A549 (cell line): ENCODE measurements at regions not wholly inside any gene's neighbourhood (a gene's known extent, or its start where the extent isn't known, plus 50 kb on each side); places are given as distances from the start of the nearest gene placed in this dataset.
A peak's percentile ranks its signal among the peaks of the same experiment; 100 is the strongest.

Experiments
- ATAC-seq, 2 experiments: fragments of 200-7000 bp in 1 of 2; fragments of >200 bp in 1 of 2; cut with Nextera tagmentation in 1 of 2; cut with Tn5 transposase in 1 of 2; 3 replicates each; pipeline versions ENCODE4 v1.8.0 to v1.9.1; 2018 to 2020; ENCODE audit warnings: mild to moderate bottlenecking in 1 of 2, moderate library complexity in 1 of 2
- CTCF ChIA-PET: fragments of 300-600 bp; sonication (Branson Sonifier 250); formaldehyde crosslinking; extraction: SDS; loops from one replicate; lab custom pipeline; 2021; ENCODE audit warnings: antibody characterized with exemption, inconsistent platforms; lab: Yijun Ruan, JAX
- POLR2A ChIA-PET: fragments of 350-600 bp; formaldehyde crosslinking; extraction: SDS; loops from one replicate; lab custom pipeline; 2021; ENCODE audit warnings: antibody characterized with exemption, inconsistent platforms; lab: Yijun Ruan, JAX
- DNase-seq, 2 experiments: peaks; one replicate each; pipeline versions ENCODE4 v3.0.0 to v3.0.0-alpha.2; 2011 to 2016; ENCODE audit warnings: low read depth in 1 of 2, low spot score in 1 of 2
- FAIRE-seq: peaks from 2 replicates; lab custom pipeline; 2011; peaks lifted over from hg19 to GRCh38; lab: Jason Lieb, UNC
- H3K27ac ChIP-seq, 2 experiments: fragments of >200 bp; sonication (Bioruptor Twin); formaldehyde crosslinking; 3 replicates each; pipeline ENCODE4 v1.5.1; 2016 to 2017
- H3K4me1 ChIP-seq: fragments of >200 bp; sonication (Bioruptor Twin); formaldehyde crosslinking; 3 replicates; pipeline ENCODE4 v1.6.1; 2016
- H3K4me2 ChIP-seq: fragments of >200 bp; sonication (Bioruptor Twin); formaldehyde crosslinking; 3 replicates; pipeline ENCODE4 v1.6.1; 2016
- H3K4me3 ChIP-seq: fragments of >200 bp; sonication (Bioruptor Twin); formaldehyde crosslinking; 3 replicates; pipeline ENCODE4 v1.5.1; 2016
- H3K9me3 ChIP-seq: fragments of >200 bp; sonication (Bioruptor Twin); formaldehyde crosslinking; 3 replicates; pipeline ENCODE4 v1.6.1; 2016
- CHD4 ChIP-seq: fragments of 200-600 bp; sonication (generic); IDR thresholded peaks from 2 replicates; pipeline ENCODE4 v1.6.1; 2016; ENCODE audit warnings: antibody characterized with exemption, mild to moderate bottlenecking, borderline replicate concordance
- EHMT2 ChIP-seq: fragments of 200-600 bp; sonication (generic); IDR thresholded peaks from 2 replicates; pipeline ENCODE4 v1.6.1; 2016; ENCODE audit warnings: antibody characterized with exemption, low read depth, mild to moderate bottlenecking, moderate library complexity
- ELK1 ChIP-seq: fragments of 150-350 bp; IDR thresholded peaks from 2 replicates; pipeline ENCODE4 v1.6.1; 2014; ENCODE audit warnings: low read depth, mild to moderate bottlenecking, low read length
- ESRRA ChIP-seq: fragments of 150-350 bp; IDR thresholded peaks from 2 replicates; pipeline ENCODE4 v1.6.1; 2014; ENCODE audit warnings: mild to moderate bottlenecking, low read length, borderline replicate concordance
- FOXS1 ChIP-seq: fragments of 250-450 bp; sonication (Bioruptor Pico); IDR thresholded peaks from 2 replicates; pipeline ENCODE4 v1.5.0; 2020; ENCODE audit warnings: mild to moderate bottlenecking, moderate library complexity
- HDAC2 ChIP-seq: fragments of 200-600 bp; sonication (generic); IDR thresholded peaks from 2 replicates; pipeline ENCODE4 v1.6.1; 2016
- HEYL ChIP-seq: fragments of 250-450 bp; sonication (Bioruptor Pico); IDR thresholded peaks from 2 replicates; pipeline ENCODE4 v1.8.0; 2021; ENCODE audit warnings: mild to moderate bottlenecking, moderate library complexity
- HOXA7 ChIP-seq: fragments of 250-450 bp; sonication (Bioruptor Pico); IDR thresholded peaks from 2 replicates; pipeline ENCODE4 v1.5.0; 2020; ENCODE audit warnings: mild to moderate bottlenecking, moderate library complexity
- JUN ChIP-seq, 2 experiments: fragments of >200 bp; sonication (Bioruptor Twin); formaldehyde crosslinking; IDR thresholded peaks; 2 replicates in 1 of 2; 3 replicates in 1 of 2; pipeline ENCODE4 v1.6.1; 2016 to 2017
- KDM1A ChIP-seq: fragments of 200-600 bp; sonication (generic); IDR thresholded peaks from 2 replicates; pipeline ENCODE4 v1.6.1; 2016; ENCODE audit warnings: low read depth, mild to moderate bottlenecking
- NFE2L2 ChIP-seq: fragments of 150-350 bp; conservative IDR thresholded peaks from 2 replicates; pipeline ENCODE4 v1.6.1; 2014; ENCODE audit warnings: low read length
- NR3C1 ChIP-seq: fragments of >200 bp; sonication (Bioruptor Twin); formaldehyde crosslinking; IDR thresholded peaks from 3 replicates; pipeline ENCODE4 v1.6.1; 2017
- POLR2A ChIP-seq: IDR thresholded peaks from 2 replicates; pipeline ENCODE4 v1.6.1; 2012; ENCODE audit warnings: mild to moderate bottlenecking, low read length
- POLR2AphosphoS2 ChIP-seq: conservative IDR thresholded peaks from 2 replicates; pipeline ENCODE4 v1.6.1; 2012; ENCODE audit warnings: low read length, improper control_type of control experiment, inconsistent platforms
- RAD21 ChIP-seq, 2 experiments: fragments of >200 bp in 1 of 2; sonication (Bioruptor Twin) in 1 of 2; formaldehyde crosslinking in 1 of 2; IDR thresholded peaks in 1 of 2; conservative IDR thresholded peaks in 1 of 2; 2 replicates in 1 of 2; 3 replicates in 1 of 2; pipeline ENCODE4 v1.6.1; 2012 to 2018; ENCODE audit warnings: inconsistent platforms in 1 of 2
- REST ChIP-seq: fragments of 200-600 bp; sonication (generic); IDR thresholded peaks from 2 replicates; pipeline ENCODE4 v1.6.1; 2016; ENCODE audit warnings: antibody characterized with exemption, mild to moderate bottlenecking, moderate library complexity
- RNF2 ChIP-seq: fragments of 200-600 bp; sonication (generic); IDR thresholded peaks from 2 replicates; pipeline ENCODE4 v1.6.1; 2016; ENCODE audit warnings: low read depth, mild to moderate bottlenecking, antibody characterized with exemption, moderate library complexity, borderline replicate concordance
- SMC3 ChIP-seq: fragments of >200 bp; sonication (Bioruptor Twin); formaldehyde crosslinking; IDR thresholded peaks from 3 replicates; pipeline ENCODE4 v1.6.1; 2018; ENCODE audit warnings: inconsistent platforms
- ZC3H11A ChIP-seq: fragments of 450-650 bp; IDR thresholded peaks from 2 replicates; pipeline ENCODE4 v1.6.1; 2014; ENCODE audit warnings: antibody characterized with exemption, mild to moderate bottlenecking
- ZNF302 ChIP-seq: fragments of 250-450 bp; sonication (Bioruptor Pico); IDR thresholded peaks from 2 replicates; pipeline ENCODE4 v1.9.0; 2021; ENCODE audit warnings: inconsistent platforms, mild to moderate bottlenecking, moderate library complexity
- WGBS: methylation state at CpG from one replicate; pipeline ENCODE4 v1.1.6; 2017; ENCODE audit errors: missing lambda C conversion rate; 5-methylcytosine and 5-hydroxymethylcytosine counted together
- TF ChIP-seq, protein P1 (sequence below): fragments of >200 bp; sonication (Bioruptor Twin); formaldehyde crosslinking; IDR thresholded peaks from 3 replicates; pipeline ENCODE4 v1.5.1; 2016
- TF ChIP-seq, protein P2 (sequence below): fragments of 250-450 bp; sonication (Bioruptor Pico); IDR thresholded peaks from 2 replicates; pipeline ENCODE4 v1.5.0; 2020; ENCODE audit warnings: low read depth, mild to moderate bottlenecking, moderate library complexity

DNA sequence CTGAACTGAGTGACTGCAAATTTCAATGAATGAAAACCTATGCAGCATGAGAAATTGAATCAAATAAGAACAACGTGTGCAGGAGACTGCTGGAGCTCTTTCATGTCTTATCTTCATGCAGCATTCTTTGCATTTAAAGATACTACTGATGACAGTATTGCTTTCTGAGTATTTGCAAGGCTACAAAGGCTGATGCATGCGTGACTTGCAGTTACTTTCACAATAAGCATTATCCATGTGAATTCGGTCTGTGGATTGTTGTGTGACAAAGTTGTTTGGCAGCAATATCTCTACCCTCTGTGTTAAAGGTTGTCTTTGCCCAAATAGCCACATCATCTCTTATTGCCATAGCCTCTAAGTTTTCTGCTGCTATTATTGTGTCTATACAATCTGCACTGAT lies 102.1 kb upstream of the FBXL17 start:
- no peak overlapping the region for H3K27ac ChIP-seq
- FAIRE-seq (no peak), ATAC-seq (no peak), DNase-seq (no peak)
- ChIA-PET CTCF (no interaction called here), POLR2A (no interaction called here)
- H3K4me1 ChIP-seq: no peaks in the 10 kb centered on the region
- no peak overlapping the region for H3K4me2 ChIP-seq
- TF ChIP-seq NFE2L2 (peak; percentile 24; the same call in 1 of the 2 replicates), POLR2A (no peak), POLR2AphosphoS2 (no peak)
- no peak overlapping the region for H3K4me3 ChIP-seq
- 17% methylated on average over 3 of the region's 3 CpGs for WGBS
- no peaks in the 10 kb centered on the region for H3K9me3 ChIP-seq

DNA sequence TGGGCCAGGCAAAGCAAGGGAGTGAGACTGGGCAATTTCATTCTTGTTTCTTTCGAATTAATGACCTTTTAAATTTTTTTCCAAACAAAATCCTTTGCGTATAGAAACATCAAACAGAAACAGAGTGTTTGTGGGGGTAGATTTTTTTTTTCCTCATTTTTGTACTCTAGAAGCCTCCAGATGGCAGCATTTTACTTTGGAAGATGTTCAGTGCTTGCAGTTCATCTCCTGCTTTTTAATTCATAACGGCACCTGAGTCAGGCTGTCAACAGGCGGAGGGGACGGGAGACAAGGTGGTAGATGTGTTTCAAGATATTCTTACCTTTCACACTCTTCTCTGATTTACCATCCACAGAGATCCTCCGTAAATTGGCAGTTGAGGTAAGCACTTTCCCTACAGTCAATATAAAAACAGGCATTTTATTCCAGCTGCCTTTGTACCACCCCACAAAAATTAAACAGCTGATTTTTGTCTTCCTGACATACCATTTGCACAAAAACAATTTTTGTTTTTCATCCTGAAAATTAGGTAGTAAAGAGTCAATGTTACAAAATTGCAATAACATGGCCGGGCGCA lies 99.5 kb upstream of the FBXL17 start:
- ATAC-seq: peak; percentile 59 to 66; a peak in 4 of 6 replicates
- H3K9me3 ChIP-seq: no peaks in the 10 kb centered on the region
- H3K4me1 ChIP-seq: no peaks in the 10 kb centered on the region
- CTCF ChIA-PET: interaction anchor here (1.0 kb wide), 1 partner anchor 22 kb away, joined by 3 read pairs; no protein-coding TSS in a partner anchor
- FAIRE-seq: no peak
- DNase-seq: peak in 1 of 2 experiments; percentile 37
- POLR2A ChIA-PET: no interaction called here
- peak overlapping the region; percentile 36; the same call in 1 of the 3 replicates for H3K4me2 ChIP-seq
- no peak overlapping the region for H3K27ac ChIP-seq
- H3K4me3 ChIP-seq: no peak overlapping the region
- TF ChIP-seq, protein P1, sequence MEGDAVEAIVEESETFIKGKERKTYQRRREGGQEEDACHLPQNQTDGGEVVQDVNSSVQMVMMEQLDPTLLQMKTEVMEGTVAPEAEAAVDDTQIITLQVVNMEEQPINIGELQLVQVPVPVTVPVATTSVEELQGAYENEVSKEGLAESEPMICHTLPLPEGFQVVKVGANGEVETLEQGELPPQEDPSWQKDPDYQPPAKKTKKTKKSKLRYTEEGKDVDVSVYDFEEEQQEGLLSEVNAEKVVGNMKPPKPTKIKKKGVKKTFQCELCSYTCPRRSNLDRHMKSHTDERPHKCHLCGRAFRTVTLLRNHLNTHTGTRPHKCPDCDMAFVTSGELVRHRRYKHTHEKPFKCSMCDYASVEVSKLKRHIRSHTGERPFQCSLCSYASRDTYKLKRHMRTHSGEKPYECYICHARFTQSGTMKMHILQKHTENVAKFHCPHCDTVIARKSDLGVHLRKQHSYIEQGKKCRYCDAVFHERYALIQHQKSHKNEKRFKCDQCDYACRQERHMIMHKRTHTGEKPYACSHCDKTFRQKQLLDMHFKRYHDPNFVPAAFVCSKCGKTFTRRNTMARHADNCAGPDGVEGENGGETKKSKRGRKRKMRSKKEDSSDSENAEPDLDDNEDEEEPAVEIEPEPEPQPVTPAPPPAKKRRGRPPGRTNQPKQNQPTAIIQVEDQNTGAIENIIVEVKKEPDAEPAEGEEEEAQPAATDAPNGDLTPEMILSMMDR: peak; percentile 62
- TF ChIP-seq RAD21 (conservative IDR thresholded peaks at IDR 0.05 in 1 of 2, IDR thresholded peaks at IDR 0.05 in 1 of 2) (peak; percentile 62 to 66), EHMT2 (no peak), SMC3 (peak; percentile 40; the same call in 2 of the 3 replicates)
- 24% methylated on average over 8 of the region's 8 CpGs for WGBS

GRCh38 chr5:108472237-108472636 lies 90.3 kb upstream of the FBXL17 start:
- DNase-seq: no peak
- no peak overlapping the region for H3K4me3 ChIP-seq
- FAIRE-seq: no peak
- H3K4me2 ChIP-seq: no peak overlapping the region
- TF ChIP-seq, protein P2, sequence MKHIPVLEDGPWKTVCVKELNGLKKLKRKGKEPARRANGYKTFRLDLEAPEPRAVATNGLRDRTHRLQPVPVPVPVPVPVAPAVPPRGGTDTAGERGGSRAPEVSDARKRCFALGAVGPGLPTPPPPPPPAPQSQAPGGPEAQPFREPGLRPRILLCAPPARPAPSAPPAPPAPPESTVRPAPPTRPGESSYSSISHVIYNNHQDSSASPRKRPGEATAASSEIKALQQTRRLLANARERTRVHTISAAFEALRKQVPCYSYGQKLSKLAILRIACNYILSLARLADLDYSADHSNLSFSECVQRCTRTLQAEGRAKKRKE: no peak
- TF ChIP-seq REST: no peak
- no peak for TF ChIP-seq HOXA7 (CRISPR knock-in tag)
- TF ChIP-seq HDAC2: no peak
- no peak for TF ChIP-seq ELK1
- TF ChIP-seq KDM1A: no peak
- no peak for TF ChIP-seq RNF2
- no peak for TF ChIP-seq NR3C1
- TF ChIP-seq JUN (IDR thresholded peaks at IDR 0.05): no peak
- TF ChIP-seq HEYL (CRISPR knock-in tag): no peak
- TF ChIP-seq ZNF302 (CRISPR knock-in tag): no peak
- TF ChIP-seq ZC3H11A: no peak
- TF ChIP-seq FOXS1 (CRISPR knock-in tag): no peak
- TF ChIP-seq CHD4: no peak
- no peak for TF ChIP-seq ESRRA
- H3K4me1 ChIP-seq: no peaks in the 10 kb centered on the region
- WGBS: 14% methylated on average over 3 of the region's 3 CpGs
- no peak overlapping the region for H3K27ac ChIP-seq
- no peak for ATAC-seq
- ChIA-PET CTCF (no interaction called here), POLR2A (no interaction called here)
- H3K9me3 ChIP-seq: no peaks in the 10 kb centered on the region
